ENCODE measurements at regions not wholly inside any gene's neighbourhood (a gene's known extent, or its start where the extent isn't known, plus 50 kb on each side); places are given as distances from the start of the nearest gene placed in this dataset.
"Not testable (repeated sequence)": the region's sequence is repeated elsewhere in the genome, so short reads cannot be mapped to it uniquely, and the experiment has no call there.

GRCh38 chr5:145403992-145404391 lies 431.1 kb downstream of the PRELID2 start:
- DNase-seq (ENCODE audit: low read depth) = no peak

GRCh38 chr5:145396888-145397287 lies 438.3 kb downstream of the PRELID2 start:
- no peak overlapping the region for H3K4me3 ChIP-seq (ENCODE audit: control insufficient read depth, low read depth, low read length)
- no peak for TF ChIP-seq CTCF (IDR thresholded peaks at IDR 0.05; ENCODE audit: control insufficient read depth, insufficient read depth, low read depth, low read length, missing control alignments)
- DNase-seq (ENCODE audit: low read depth) = no peak

More at GRCh38 chr5:145403992-145404391, 431.1 kb downstream of the PRELID2 start:
- no peak overlapping the region for H3K4me3 ChIP-seq (ENCODE audit: control insufficient read depth, low read depth, low read length)
- TF ChIP-seq CTCF (IDR thresholded peaks at IDR 0.05; ENCODE audit: control insufficient read depth, insufficient read depth, low read depth, low read length, missing control alignments) = no peak

GRCh38 chr5:145395151-145395550 lies 440.0 kb downstream of the PRELID2 start:
- H3K4me3 ChIP-seq (ENCODE audit: control insufficient read depth, low read depth, low read length); DNase-seq (ENCODE audit: low read depth): not testable (repeated sequence)

- no peak for DNase-seq (ENCODE audit: low read depth)
- no peak for TF ChIP-seq CTCF (IDR thresholded peaks at IDR 0.05; ENCODE audit: control insufficient read depth, insufficient read depth, low read depth, low read length, missing control alignments)
- H3K4me3 ChIP-seq (ENCODE audit: control insufficient read depth, low read depth, low read length) = no peak overlapping the region
These were observed 441.7 kb downstream of the PRELID2 start for GRCh38 chr5:145393426-145393825.

GRCh38 chr5:145389047-145389446 lies 446.1 kb downstream of the PRELID2 start:
- no peak for TF ChIP-seq CTCF (IDR thresholded peaks at IDR 0.05; ENCODE audit: control insufficient read depth, insufficient read depth, low read depth, low read length, missing control alignments)
- no peak for DNase-seq (ENCODE audit: low read depth)
- H3K4me3 ChIP-seq (ENCODE audit: control insufficient read depth, low read depth, low read length) = no peak overlapping the region

GRCh38 chr5:145385276-145385675 lies 449.9 kb downstream of the PRELID2 start:
- TF ChIP-seq CTCF (IDR thresholded peaks at IDR 0.05; ENCODE audit: control insufficient read depth, insufficient read depth, low read depth, low read length, missing control alignments) = no peak
- H3K4me3 ChIP-seq (ENCODE audit: control insufficient read depth, low read depth, low read length) = no peak overlapping the region
- no peak for DNase-seq (ENCODE audit: low read depth)

GRCh38 chr5:145378226-145378625 lies 456.9 kb downstream of the PRELID2 start:
- H3K4me3 ChIP-seq (ENCODE audit: control insufficient read depth, low read depth, low read length) = no peak overlapping the region
- DNase-seq (ENCODE audit: low read depth) = no peak
- TF ChIP-seq CTCF (IDR thresholded peaks at IDR 0.05; ENCODE audit: control insufficient read depth, insufficient read depth, low read depth, low read length, missing control alignments) = no peak

Measured in AG09309 (cell line).